ENCODE measurements at regions not wholly inside any gene's neighbourhood (a gene's known extent, or its start where the extent isn't known, plus 50 kb on each side); places are given as distances from the start of the nearest gene placed in this dataset.
A peak's percentile ranks its signal among the peaks of the same experiment; 100 is the strongest.
"Not testable (repeated sequence)": the region's sequence is repeated elsewhere in the genome, so short reads cannot be mapped to it uniquely, and the experiment has no call there.

DNA sequence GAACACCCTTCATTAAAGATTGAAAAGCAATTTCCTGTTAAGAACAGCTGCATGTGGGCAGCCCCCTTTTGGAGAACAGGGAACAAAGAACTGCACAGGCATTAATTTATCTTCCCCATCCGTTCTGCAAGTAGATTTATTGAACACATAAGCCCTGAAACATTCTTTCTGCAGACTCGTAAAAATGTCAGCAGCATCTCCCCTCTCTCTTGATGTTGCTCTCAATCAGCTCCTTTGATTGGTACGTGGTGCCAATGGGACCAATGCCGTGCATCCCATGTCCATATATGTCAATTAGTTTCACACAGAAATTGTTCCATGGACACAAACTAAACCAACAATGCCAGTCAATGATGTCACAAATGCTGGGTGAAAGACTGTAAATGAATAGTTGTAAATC is 228.5 kb upstream of the RASGEF1B start:
- Mint-ChIP-seq H3K4me3 (no peak overlapping the region), H3K36me3 (ENCODE audit: insufficient read depth) (no peaks in the 10 kb centered on the region), H3K27me3 (ENCODE audit: low read depth) (no peaks in the 10 kb centered on the region), H3K9me3 (no peaks in the 10 kb centered on the region), H3K4me1 (ENCODE audit: low read depth) (no peaks in the 10 kb centered on the region)
- ATAC-seq: no peak
- no peak for DNase-seq

GRCh38 chr4:81698538-81699296 is 227.0 kb upstream of the RASGEF1B start:
- Mint-ChIP-seq H3K27me3 (ENCODE audit: low read depth) (no peaks in the 10 kb centered on the region), H3K9me3 (no peaks in the 10 kb centered on the region), H3K4me1 (ENCODE audit: low read depth) (no peaks in the 10 kb centered on the region), H3K4me3 (no peak overlapping the region), H3K36me3 (ENCODE audit: insufficient read depth) (no peaks in the 10 kb centered on the region)
- ATAC-seq: no peak
- DNase-seq: no peak

DNA sequence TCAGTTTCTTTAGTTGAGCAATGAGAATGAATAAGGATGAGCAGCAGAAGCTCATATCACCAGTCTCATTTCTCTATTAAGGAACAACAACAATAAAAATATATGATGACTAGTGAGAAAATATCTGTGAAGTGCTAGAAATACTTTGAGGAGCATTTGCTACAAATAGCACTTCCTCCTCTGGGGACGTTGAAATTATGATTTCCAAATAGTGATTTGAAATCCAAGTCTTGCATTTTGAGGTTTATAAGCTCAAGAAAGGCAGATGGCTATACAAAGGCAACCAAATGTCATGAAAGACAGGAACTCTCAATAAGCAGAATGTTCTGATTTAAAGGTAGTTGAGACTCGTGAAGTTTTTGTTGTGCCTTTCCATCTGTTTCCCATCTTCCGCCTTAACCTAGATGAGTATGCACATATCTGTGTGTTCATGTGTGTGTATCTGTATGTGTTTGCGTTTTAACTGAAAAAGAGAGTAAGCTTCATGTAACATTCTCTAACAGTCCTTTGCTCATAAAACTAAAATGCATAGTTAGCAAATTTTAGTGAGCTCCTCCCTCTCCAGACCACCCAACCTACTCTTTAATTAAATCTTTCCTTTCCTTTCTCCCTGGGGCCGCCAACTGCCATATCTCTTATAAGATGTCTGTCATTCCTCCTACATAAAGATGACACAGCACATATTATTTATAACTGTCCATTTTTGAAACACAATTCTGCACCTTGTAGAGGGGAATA is 222.6 kb upstream of the RASGEF1B start:
- ATAC-seq: no peak
- Mint-ChIP-seq H3K4me3 (no peak overlapping the region), H3K36me3 (ENCODE audit: insufficient read depth) (no peaks in the 10 kb centered on the region), H3K9me3 (no peaks in the 10 kb centered on the region), H3K27me3 (ENCODE audit: low read depth) (no peaks in the 10 kb centered on the region), H3K4me1 (ENCODE audit: low read depth) (no peaks in the 10 kb centered on the region)
- DNase-seq: no peak

GRCh38 chr4:81690871-81691270 is 219.2 kb upstream of the RASGEF1B start:
- H3K27me3 Mint-ChIP-seq (ENCODE audit: low read depth): no peaks in the 10 kb centered on the region
- DNase-seq (no peak), ATAC-seq (no peak)

GRCh38 chr4:81688085-81688484 is 216.4 kb upstream of the RASGEF1B start:
- no peak overlapping the region for H3K4me3 Mint-ChIP-seq
- no peaks in the 10 kb centered on the region for H3K36me3 Mint-ChIP-seq (ENCODE audit: insufficient read depth)
- no peak for ATAC-seq
- DNase-seq: peak; percentile 5
- H3K9me3 Mint-ChIP-seq: no peaks in the 10 kb centered on the region
- no peaks in the 10 kb centered on the region for H3K27me3 Mint-ChIP-seq (ENCODE audit: low read depth)
- H3K4me1 Mint-ChIP-seq (ENCODE audit: low read depth): no peaks in the 10 kb centered on the region

More at GRCh38 chr4:81690871-81691270, 219.2 kb upstream of the RASGEF1B start:
- no peaks in the 10 kb centered on the region for H3K4me1 Mint-ChIP-seq (ENCODE audit: low read depth)
- H3K36me3 Mint-ChIP-seq (ENCODE audit: insufficient read depth): no peaks in the 10 kb centered on the region
- H3K4me3 Mint-ChIP-seq: no peak overlapping the region
- H3K9me3 Mint-ChIP-seq: no peaks in the 10 kb centered on the region

DNA sequence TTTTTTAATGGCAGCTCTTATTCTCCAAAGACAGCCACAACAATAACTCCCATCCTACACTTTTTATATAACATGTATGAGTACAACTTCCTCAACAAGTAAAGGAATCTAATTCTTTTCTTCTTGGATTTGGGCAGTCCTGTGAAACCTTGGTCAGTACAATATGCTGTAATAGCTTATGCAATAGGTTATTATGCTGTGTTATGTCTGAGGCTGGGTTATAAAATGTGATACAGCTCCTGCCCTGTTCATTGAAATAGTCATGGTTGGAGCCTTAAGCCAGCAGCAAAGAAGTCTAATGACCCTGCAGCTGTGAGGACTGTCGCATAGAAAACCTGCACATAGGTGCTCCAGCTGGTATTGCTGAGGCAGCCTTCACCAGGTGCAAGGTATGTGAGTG is 215.8 kb upstream of the RASGEF1B start:
- no peak overlapping the region for H3K4me3 Mint-ChIP-seq
- no peaks in the 10 kb centered on the region for H3K36me3 Mint-ChIP-seq (ENCODE audit: insufficient read depth)
- DNase-seq: no peak
- no peak for ATAC-seq
- no peaks in the 10 kb centered on the region for H3K4me1 Mint-ChIP-seq (ENCODE audit: low read depth)
- H3K27me3 Mint-ChIP-seq (ENCODE audit: low read depth): no peaks in the 10 kb centered on the region
- H3K9me3 Mint-ChIP-seq: no peaks in the 10 kb centered on the region

DNA sequence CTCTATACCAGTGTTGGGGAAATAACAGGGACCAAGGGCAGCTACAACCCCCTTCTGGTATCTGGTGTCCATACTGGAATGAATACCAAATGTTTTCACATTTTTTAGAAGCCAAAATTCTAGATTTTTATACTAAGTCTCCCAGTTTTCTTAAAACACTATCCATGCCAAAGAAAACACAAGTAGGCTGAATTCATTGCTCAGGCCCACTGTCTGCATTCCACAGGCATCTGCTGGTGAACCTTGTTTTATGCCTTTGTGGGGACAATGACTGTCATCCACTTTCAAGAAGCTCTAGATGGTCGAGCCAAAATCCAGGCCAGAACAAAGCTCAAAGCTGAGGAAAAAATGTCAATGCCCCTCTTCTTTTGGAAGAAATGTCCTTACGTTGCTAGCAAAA is 213.4 kb upstream of the RASGEF1B start:
- no peak for ATAC-seq
- DNase-seq: no peak
- Mint-ChIP-seq H3K27me3 (ENCODE audit: low read depth) (no peaks in the 10 kb centered on the region), H3K36me3 (ENCODE audit: insufficient read depth) (no peaks in the 10 kb centered on the region), H3K4me3 (no peak overlapping the region), H3K9me3 (no peaks in the 10 kb centered on the region), H3K4me1 (ENCODE audit: low read depth) (no peaks in the 10 kb centered on the region)

- Mint-ChIP-seq H3K27me3 (ENCODE audit: low read depth) (no peaks in the 10 kb centered on the region), H3K36me3 (ENCODE audit: insufficient read depth) (no peaks in the 10 kb centered on the region), H3K9me3 (no peaks in the 10 kb centered on the region), H3K4me3 (no peak overlapping the region), H3K4me1 (ENCODE audit: low read depth) (no peaks in the 10 kb centered on the region)
- ATAC-seq (no peak), DNase-seq (no peak)
Observed at GRCh38 chr4:81684352-81684751, 212.6 kb upstream of the RASGEF1B start.

DNA sequence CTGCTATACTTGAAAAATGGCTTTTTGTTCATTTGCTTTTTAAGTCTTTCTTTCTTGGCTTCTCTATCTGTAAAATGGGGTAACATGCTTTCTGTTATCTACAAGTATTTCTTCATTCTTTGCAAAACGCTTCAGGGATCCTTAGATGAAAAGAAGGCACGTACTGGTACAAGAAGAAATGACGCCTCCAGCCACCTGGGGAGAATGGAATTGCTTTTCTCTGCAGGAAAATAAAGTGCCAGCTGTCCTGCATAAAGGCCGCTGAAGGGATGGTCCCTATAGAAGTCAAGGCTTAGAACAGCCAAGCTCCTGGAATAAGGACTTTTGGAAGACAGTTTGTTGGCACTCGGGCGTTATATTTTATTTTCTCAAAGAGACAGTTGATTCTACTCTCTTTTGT is 210.8 kb upstream of the RASGEF1B start:
- Mint-ChIP-seq H3K27me3 (ENCODE audit: low read depth) (no peaks in the 10 kb centered on the region), H3K36me3 (ENCODE audit: insufficient read depth) (no peaks in the 10 kb centered on the region), H3K4me3 (no peak overlapping the region), H3K9me3 (no peaks in the 10 kb centered on the region), H3K4me1 (ENCODE audit: low read depth) (no peaks in the 10 kb centered on the region)
- ATAC-seq: no peak
- DNase-seq: no peak

DNA sequence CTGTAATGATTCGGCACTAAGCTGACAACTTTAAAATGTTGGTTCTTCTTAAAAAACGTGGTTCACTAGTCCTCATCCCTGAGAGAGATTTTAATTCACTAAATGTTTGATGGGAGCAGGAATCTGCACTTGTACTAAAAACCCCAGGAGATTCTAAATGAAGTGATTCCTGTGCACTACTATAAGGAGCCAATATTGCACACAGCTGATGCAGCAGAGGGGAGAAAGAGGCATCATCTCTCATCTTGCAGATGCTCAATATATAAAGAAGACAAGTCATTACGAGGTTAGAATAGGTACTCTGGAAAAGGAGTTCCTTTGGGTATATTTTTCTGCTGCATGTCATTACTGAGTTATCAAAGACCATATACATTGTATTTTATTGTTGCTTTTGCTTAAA is 207.6 kb upstream of the RASGEF1B start:
- Mint-ChIP-seq H3K36me3 (ENCODE audit: insufficient read depth) (no peaks in the 10 kb centered on the region), H3K27me3 (ENCODE audit: low read depth) (no peaks in the 10 kb centered on the region), H3K4me3 (no peak overlapping the region), H3K4me1 (ENCODE audit: low read depth) (no peaks in the 10 kb centered on the region), H3K9me3 (no peaks in the 10 kb centered on the region)
- ATAC-seq: no peak
- no peak for DNase-seq

DNA sequence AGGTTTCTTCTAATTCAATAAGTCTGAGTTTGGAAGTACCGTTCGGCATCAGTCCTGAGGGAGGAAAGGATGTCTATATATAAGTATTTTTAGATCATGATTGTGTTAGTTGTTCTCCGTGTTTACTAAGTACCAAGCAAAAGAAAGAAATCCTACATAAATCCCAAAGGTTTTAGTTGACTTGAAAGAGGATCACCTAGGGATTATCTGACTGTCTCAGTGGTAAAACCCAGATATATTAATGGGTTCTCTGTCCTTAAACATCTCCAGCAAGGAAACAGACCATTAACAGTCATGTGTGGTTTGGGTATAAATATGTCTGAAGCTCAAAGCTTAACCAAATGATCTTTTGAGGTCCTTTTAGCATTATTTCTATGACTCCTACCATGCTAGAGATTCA is 207.1 kb upstream of the RASGEF1B start:
- no peaks in the 10 kb centered on the region for H3K36me3 Mint-ChIP-seq (ENCODE audit: insufficient read depth)
- DNase-seq (no peak), ATAC-seq (no peak)
- H3K4me1 Mint-ChIP-seq (ENCODE audit: low read depth): no peaks in the 10 kb centered on the region
- no peaks in the 10 kb centered on the region for H3K9me3 Mint-ChIP-seq
- H3K4me3 Mint-ChIP-seq: no peak overlapping the region
- H3K27me3 Mint-ChIP-seq (ENCODE audit: low read depth): no peaks in the 10 kb centered on the region

- Mint-ChIP-seq H3K9me3 (no peaks in the 10 kb centered on the region), H3K27me3 (ENCODE audit: low read depth) (no peaks in the 10 kb centered on the region), H3K4me1 (ENCODE audit: low read depth) (no peaks in the 10 kb centered on the region), H3K36me3 (ENCODE audit: insufficient read depth) (no peaks in the 10 kb centered on the region), H3K4me3 (no peak overlapping the region)
- ATAC-seq: no peak
- DNase-seq: no peak
Observed at GRCh38 chr4:81676537-81676936, 204.8 kb upstream of the RASGEF1B start.

DNA sequence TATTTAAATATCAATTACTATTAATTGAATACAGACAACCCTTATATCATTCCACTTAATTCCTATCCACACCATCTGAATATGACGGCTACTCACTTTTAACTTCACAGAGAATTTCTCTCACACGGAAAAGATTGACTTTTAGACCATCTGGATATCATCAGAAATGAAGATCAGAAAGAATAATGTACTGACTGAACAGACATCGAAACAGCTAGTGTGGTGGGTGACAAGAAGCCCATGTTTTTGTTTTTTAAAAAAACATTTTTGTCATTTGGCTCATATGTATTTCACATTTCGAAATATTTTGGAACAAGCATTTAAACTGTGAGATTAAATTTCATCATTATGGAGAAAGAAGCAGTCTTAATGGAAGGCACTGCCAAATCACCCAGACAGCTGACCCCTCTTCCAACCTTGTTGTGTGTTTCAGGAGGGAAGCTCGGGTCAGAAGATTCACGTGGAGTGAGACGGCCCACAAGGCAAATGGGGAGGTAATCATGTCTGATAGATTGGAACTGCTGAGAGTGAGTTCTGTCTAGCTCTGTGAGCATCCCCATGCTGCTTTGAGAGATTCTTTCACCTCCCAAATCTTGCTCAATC is 204.2 kb upstream of the RASGEF1B start:
- H3K4me3 Mint-ChIP-seq: no peak overlapping the region
- no peaks in the 10 kb centered on the region for H3K27me3 Mint-ChIP-seq (ENCODE audit: low read depth)
- no peaks in the 10 kb centered on the region for H3K36me3 Mint-ChIP-seq (ENCODE audit: insufficient read depth)
- no peaks in the 10 kb centered on the region for H3K9me3 Mint-ChIP-seq
- ATAC-seq (no peak), DNase-seq (no peak)
- no peaks in the 10 kb centered on the region for H3K4me1 Mint-ChIP-seq (ENCODE audit: low read depth)

DNA sequence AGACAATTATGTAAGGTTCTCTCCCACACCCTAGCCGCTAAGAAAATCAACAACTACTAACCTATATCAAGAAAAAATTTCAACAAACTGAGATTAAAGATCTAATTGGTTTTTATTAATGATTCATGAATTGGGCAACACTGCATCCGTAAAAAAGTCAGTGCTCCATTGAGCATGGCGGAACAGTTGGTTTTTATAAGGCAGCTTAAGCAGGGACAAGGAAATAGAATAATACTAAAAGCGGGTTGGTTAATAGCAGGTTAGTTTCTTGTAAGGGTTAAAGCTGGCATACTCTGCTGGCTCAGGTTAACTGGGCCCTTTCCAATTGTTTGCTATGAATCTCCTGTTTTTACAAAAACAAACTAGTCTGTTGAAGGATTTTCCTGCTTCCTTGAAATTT is 202.3 kb upstream of the RASGEF1B start:
- H3K36me3 Mint-ChIP-seq (ENCODE audit: insufficient read depth): no peaks in the 10 kb centered on the region
- no peaks in the 10 kb centered on the region for H3K4me1 Mint-ChIP-seq (ENCODE audit: low read depth)

GRCh38 chr4:81668328-81668727 is 196.6 kb upstream of the RASGEF1B start:
- H3K4me3 Mint-ChIP-seq; H3K36me3 Mint-ChIP-seq (ENCODE audit: insufficient read depth); H3K9me3 Mint-ChIP-seq; H3K27me3 Mint-ChIP-seq (ENCODE audit: low read depth); DNase-seq; ATAC-seq: not testable (repeated sequence)
- peaks cover 12% of the 10 kb centered on the region for H3K4me1 Mint-ChIP-seq (ENCODE audit: low read depth)

More for the DNA sequence above, 202.3 kb upstream of the RASGEF1B start:
- Mint-ChIP-seq H3K4me3 (no peak overlapping the region), H3K9me3 (no peaks in the 10 kb centered on the region), H3K27me3 (ENCODE audit: low read depth) (peaks cover under 1% of the 10 kb centered on the region)
- DNase-seq (no peak), ATAC-seq (no peak)
